GM19193 (cell line): ENCODE measurements at regions not wholly inside any gene's neighbourhood (a gene's known extent, or its start where the extent isn't known, plus 50 kb on each side); places are given as distances from the start of the nearest gene placed in this dataset.

Source experiments
- POLR2A ChIP-seq: IDR thresholded peaks from 4 replicates; pipeline ENCODE4 v1.6.1; 2011; ENCODE audit not compliant: insufficient read depth, insufficient read length; ENCODE audit errors: extremely low read depth

DNA sequence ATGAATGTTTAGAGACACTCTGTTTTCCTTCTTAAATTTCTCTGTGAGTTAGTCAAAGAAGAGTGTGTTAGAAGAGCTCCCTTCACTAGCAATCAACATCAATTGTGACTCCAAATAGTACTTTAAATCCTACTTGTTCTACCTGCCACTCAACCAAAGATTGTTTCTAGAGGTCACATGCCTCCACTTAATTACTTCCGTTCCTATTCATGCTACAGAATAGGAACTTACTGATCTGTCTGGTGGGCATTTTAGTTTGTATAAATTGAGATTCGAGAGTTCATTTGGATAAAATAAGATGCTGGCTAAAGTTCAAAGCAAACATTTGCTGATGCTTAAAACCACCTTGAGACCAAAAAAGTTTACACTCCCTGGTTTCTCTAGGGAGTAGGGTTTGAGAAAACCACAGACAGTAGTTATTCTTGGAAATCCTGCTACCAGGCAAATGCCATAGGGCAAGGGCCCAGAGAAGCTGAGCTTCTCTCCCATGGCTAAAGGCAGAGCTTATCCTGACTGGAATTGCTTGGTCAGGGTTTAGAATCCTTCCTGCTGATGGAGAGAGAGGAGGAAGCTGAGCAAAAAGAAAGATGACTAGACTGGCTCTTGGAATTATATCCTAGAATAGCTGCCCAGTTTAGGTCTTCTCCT, 389.6 kb upstream of the ATP2B1 start:
- no peak for TF ChIP-seq POLR2A

DNA sequence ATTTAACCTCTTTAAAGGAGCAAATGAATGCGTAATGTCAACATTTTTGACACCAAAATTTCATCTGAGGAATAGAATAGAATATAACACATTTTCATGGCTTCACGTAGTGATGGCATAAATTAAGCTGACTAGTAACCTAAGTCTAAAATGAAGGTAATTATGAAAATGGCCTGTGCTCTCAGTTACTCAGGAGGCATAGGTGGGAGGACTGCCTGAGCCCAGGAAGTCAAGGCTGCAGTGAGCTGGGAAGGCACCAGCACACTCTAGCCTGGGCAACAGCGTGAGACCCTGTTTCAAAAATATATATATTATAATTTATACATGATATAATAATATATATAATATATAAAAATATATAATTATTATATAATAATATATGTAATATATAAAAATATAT, 383.2 kb upstream of the ATP2B1 start:
- no peak for TF ChIP-seq POLR2A

DNA sequence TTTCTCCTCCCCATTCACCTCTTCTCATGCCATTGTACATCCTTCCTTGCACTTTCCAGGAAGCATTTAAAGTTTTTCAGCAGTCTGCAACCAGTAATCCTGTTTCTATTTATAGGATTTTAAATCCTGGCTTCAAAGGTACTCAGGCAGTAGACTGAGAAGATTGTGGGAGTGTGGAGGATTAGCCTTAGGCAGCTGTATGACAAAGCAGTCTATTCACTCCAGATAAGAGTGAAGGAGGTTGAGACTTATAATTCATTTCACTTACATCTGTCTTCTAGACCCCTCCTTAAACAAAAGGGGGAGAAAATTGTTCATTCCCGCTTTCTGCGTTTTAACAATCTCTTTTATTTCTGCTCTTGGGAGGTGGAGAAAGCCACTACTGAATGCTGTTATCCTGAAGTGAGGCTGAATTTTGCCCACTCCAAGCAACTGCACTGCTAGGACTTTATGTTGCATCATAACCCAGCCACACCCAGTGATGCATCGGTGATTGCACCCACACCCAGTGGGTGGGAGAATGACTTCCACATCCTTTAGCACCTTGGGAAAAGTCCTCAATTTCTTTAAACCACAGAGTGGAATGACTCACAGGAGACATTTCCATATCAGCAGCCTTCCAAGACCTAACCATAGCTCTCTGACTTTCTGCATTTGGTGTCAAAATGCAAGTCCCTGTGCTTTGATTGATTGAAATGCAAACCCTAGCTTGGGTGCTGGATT, 382.5 kb upstream of the ATP2B1 start:
- TF ChIP-seq POLR2A: no peak

DNA sequence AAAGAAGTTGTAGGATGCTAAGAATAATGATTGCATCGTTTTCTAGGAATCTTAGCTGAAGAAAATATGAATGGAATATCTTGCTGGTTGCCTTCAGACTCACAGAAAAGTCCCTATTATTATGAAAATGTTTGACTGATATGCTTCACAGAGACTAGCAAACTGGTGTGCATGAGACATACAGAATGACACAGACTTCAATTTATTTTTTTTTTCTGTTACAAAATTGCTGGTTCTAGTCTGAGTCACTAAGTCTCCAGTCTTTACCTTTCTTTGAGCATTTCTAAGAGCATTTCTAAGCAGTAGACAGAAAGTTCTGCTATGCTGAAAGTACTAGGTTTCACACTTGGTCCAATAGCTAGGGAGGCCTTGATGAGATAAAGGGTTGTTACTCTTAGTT, 377.6 kb upstream of the ATP2B1 start:
- no peak for TF ChIP-seq POLR2A

DNA sequence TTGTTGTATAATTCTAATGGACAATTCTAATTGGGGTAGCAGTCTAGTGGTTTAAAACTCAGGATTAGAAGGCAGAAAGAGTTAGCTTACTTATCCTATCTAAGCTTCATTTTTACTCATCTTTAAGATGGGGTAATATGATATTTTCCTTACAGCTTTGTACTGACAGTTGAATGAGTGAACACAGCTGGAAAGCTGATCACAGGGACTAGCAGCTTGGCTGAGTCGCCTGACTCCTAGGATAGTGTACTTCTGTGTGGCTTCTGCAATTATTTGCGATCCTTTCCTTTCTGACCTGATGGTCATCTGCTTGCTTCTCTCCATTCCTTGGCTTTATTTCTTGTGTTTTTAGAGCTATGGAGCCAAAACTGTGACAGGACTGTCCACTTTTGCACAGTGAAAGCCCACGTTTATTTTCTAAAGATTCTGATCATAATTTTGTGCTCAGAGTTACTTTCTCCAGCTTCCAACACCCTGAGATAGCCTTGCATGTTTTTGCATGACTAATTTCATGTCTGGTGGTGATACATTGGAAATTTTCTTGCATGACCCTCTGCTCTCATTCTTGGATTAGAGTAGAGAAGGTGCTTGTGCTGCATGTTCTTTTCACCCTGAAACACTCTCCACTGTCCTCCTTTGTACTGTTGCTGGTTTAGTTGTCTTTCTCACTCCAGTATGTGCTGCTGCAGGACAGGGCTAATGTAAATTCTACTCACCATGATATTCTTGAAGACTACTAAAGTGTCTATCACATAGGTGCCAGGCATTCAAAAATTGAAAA, 377.0 kb upstream of the ATP2B1 start:
- TF ChIP-seq POLR2A: no peak

DNA sequence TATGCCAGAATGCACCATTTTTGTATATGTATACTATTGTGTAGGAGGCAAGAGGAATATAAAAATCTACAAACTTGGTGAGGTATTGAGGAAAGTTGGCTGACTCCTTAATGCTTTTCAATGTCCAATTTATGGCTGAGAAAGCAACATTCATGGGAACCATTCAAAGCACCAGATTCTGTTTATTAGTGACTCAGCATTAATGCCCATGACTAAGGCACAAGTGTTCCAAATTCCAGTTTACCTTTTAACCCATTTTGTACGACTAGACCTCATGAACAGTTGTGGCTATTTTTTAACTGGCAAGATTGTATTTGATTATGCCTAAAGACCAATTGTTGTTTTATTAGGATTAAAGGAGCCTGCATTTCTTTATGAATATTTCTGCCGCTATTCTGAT, 375.4 kb upstream of the ATP2B1 start:
- no peak for TF ChIP-seq POLR2A

DNA sequence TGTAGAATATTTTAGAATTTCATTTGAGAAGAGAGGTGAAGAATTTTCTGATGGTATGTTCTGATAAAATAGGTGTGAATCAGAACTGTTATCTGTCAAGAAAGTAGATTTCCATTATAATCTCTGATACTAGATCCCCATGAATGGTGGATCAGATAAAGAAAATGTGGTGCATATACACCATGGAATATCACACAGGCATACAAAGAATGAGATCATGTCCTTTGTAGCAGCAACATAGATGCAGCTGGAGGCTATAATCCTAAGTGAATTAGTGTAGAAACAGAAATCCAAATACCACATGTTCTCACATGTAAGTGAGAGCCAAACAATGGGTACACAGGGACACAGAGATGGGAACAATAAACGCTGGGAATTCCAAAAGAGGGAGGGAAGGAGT, 372.0 kb upstream of the ATP2B1 start:
- no peak for TF ChIP-seq POLR2A

DNA sequence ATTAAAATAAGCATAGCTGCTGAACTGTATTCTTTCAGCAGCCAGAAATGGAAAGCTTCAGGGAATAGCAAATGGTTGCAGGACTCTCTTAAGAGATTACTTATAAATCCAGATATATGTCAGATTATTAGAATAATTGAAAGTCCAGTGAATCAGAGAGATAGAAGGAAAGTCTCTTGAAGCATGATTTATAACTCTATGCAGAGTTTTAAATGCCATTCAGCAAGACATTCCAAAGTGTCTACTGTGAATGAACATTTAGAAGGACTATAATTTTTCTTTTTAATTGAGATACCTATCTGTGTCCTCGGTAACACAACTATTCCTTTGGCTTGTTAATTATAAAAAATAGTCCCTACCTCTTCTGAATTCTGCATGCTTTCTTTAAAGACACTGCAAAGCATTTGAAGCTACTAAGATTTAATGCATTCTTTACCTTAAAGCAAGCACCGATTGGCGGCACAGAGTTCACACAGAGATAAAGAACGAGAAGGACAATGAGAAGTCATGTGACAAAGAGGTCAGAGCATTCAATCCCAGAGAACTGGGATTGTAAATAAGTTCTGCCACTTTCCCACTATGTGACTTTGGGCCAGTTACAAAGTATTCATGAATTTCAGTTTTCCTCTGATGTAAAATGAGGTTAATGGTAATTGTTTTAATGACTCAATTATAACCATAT, 371.0 kb upstream of the ATP2B1 start:
- TF ChIP-seq POLR2A: no peak

DNA sequence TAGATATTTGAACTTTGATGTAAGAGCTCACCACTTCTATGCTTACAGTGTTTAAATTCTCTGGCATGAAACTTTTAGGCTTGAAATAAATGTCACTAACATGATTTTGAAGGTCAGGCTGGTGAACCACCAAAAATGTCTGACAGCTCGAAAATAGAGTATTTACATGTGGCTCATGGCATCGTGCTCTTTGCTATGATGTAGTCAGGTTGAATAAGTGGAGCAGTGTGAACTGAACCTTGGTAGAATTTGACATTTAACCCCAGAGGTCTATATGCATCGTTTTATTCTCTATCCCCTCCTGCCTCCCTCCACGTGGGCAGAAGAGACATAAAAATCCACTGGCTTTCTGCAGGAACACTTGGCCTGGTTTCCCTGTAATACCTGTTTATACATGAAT, 369.7 kb upstream of the ATP2B1 start:
- no peak for TF ChIP-seq POLR2A

DNA sequence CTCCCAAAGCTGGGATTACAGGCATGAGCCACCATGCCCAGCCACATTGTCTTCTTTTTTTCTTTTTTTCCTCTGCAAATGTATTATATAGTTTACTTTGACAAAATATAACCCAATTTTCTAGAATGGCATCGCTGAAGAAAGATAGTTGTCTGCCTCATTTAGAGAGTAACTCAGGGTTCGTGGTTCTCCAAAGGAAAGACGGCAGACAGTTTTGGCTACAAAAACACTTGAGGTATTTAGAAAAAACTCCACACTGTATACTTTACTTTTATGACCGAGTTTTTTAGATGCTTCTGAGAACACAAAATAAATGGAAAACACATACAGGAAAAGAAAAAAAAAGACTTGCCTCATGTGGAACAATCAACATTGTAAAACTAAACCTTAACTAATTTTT, 369.1 kb upstream of the ATP2B1 start:
- TF ChIP-seq POLR2A: no peak

DNA sequence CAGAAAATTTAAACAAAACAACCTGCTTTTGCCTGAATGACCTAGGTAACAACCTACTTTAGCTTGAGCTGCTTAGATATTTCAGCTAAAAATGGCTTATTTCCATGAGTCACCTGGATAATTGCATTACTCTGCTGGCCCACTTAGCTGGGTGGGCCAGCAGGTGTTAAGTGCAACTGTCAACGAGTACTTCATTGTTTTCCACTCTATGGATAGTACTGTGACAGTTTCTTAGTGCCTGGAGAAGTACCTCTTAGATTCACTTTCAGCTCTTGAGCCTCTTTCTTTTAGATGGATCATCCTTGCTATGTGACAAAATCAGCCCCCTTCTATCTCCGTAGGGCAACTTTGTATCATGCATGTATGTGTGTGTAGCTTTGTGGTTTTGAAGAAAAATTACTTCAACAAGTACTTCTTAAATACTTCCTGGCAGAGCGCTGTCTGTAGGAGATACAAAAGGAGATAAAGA, 368.2 kb upstream of the ATP2B1 start:
- TF ChIP-seq POLR2A: no peak

DNA sequence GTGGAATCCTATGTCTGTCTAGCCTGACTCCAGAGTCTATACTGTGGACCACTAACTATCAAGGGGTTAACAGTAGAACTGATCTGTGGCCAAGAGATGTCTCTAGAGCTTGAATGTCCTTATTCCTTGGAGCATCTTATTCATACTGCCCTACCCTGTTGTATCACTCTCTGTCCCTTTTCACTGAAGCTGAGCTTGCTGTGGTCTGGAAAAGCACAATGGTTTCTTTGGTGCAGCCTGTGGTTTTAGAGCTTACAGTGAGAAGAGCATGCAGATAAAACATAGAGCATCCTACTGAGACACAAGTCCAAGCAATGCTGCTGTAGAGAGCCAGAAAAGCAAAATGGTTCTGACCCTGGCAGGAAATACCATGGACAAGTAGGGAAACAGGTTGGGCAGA, 367.0 kb upstream of the ATP2B1 start:
- TF ChIP-seq POLR2A: no peak

DNA sequence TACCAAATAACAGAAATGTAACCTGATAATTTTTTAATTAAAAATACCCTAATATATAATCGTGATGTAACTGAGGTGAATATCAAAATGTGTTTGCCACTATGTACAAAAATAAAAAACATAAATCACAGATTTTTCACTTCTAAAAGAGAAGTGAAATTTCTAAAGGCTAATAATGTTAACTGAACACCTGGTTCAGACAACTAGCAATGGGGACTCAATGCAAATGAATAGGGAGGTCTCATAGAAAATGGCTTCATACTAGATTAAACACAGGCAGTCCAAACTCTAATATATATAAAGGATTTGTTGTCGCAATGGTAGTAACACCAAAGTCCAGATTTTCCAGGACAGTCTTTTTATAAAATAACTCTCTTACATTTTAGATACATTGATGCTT, 365.4 kb upstream of the ATP2B1 start:
- TF ChIP-seq POLR2A: no peak

DNA sequence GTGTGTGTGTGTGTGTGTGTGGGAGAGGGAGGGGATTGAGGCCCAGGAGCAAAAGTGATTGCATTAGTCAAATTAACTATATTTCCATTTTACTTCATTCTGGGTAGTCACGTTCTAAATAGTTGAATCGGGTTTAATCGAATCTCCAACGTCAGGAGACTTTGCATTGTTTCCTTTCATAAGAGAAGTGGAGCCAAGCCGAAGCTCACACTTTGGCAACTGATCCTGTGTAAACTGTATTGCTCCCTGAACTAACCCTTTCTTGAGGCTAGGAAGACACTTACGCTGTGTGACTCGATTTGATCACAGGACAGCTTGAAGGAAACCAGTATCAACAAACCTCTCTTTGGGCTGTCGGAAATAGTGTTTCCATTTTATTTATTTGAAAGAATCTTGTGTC, 363.4 kb upstream of the ATP2B1 start:
- no peak for TF ChIP-seq POLR2A

DNA sequence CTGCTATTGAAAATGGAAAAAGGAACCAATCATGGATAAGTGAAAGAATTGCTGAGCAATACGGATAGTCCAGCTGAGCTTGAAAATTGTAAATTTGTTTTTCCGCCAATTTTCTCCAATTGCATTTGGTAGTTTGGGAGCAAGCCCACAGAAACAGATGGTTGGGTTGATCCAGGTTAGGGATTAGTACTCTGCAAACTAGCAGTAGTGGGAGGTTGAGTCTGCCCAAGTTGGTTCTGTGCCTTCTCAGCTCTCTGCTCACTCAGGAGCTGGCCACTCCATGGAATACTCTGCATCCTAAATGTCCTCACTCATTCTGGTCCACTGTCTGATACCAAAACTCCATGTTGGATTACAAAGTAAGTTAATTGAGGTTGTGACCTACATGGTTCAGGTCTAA, 361.1 kb upstream of the ATP2B1 start:
- TF ChIP-seq POLR2A: no peak

DNA sequence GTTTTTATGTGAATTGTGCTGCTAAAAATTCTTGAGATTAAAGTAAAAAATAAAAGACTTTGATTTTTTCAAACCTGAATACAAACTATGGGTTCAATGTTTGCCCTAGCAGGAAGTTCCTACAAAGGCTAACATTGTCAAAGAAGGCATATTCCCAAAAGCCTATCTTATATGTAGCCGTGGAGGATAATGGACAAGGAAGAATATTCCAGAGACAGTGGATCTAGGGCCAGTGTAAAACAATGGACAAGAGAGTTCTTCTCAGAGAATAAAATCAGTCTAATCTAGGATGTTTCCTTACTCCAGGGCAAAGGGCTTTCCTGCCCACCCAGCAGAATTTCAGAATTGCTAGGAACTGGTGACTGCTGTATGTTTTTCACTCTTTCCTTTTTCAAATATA, 359.2 kb upstream of the ATP2B1 start:
- TF ChIP-seq POLR2A: no peak
